Neural cell (in vitro differentiated cells): ENCODE measurements at regions not wholly inside any gene's neighbourhood (a gene's known extent, or its start where the extent isn't known, plus 50 kb on each side); places are given as distances from the start of the nearest gene placed in this dataset.

Experiments used
- H2AFZ ChIP-seq: fragments of 200-600, 300-800 bp; sonication (generic), shearing (Covaris generic); 2 replicates; pipeline ENCODE4 v1.6.0; 2014; ENCODE audit warnings: low read depth, mild to moderate bottlenecking, antibody characterized with exemption, low read length, moderate library complexity
- H3F3A ChIP-seq: fragments of 200-600 bp; shearing (Covaris generic); 2 replicates; pipeline ENCODE4 v1.6.1; 2016; ENCODE audit warnings: mild to moderate bottlenecking, moderate library complexity, mixed read lengths, antibody characterized with exemption, low read length; ENCODE audit not compliant: insufficient read depth, poor library complexity, severe bottlenecking
- H3K27ac ChIP-seq: fragments of 200-600, 300-800 bp; sonication (generic), shearing (Covaris generic); 2 replicates; pipeline ENCODE4 v1.5.1; 2014; ENCODE audit warnings: mild to moderate bottlenecking, low read length, moderate library complexity
- H3K27me3 ChIP-seq: fragments of 300-800, 200-600 bp; sonication (generic), shearing (Covaris generic); 2 replicates; pipeline ENCODE4 v1.6.0; 2014; ENCODE audit warnings: mild to moderate bottlenecking, low read depth, low read length, moderate library complexity; ENCODE audit not compliant: insufficient read depth
- H3K36me3 ChIP-seq: fragments of 300-800, 200-600 bp; sonication (generic), shearing (Covaris generic); 2 replicates; pipeline ENCODE4 v1.5.1; 2014; ENCODE audit warnings: mild to moderate bottlenecking, antibody characterized with exemption, low read length, moderate library complexity; ENCODE audit not compliant: insufficient read depth
- H3K4me2 ChIP-seq: fragments of 300-800, 200-600 bp; sonication (generic), shearing (Covaris generic); 2 replicates; pipeline ENCODE4 v1.6.0; 2014; ENCODE audit warnings: mild to moderate bottlenecking, low read length
- H3K4me3 ChIP-seq: fragments of 300-800, 200-600 bp; sonication (generic), shearing (Covaris generic); 2 replicates; pipeline ENCODE4 v1.5.1; 2014; ENCODE audit warnings: mild to moderate bottlenecking, low read length, moderate library complexity
- H3K79me2 ChIP-seq: fragments of 200-600 bp; shearing (Covaris generic); replicated peaks from 2 replicates; pipeline ENCODE4 v1.6.0; 2014; ENCODE audit warnings: mild to moderate bottlenecking, low read length, moderate library complexity; ENCODE audit not compliant: insufficient read depth
- H3K9ac ChIP-seq: fragments of 300-800, 200-600 bp; sonication (generic), shearing (Covaris generic); 2 replicates; pipeline ENCODE4 v1.6.1; 2016; ENCODE audit warnings: mild to moderate bottlenecking, low read length, mixed read lengths
- H3K9me2 ChIP-seq: fragments of 200-600 bp; shearing (Covaris generic); 2 replicates; pipeline ENCODE4 v1.6.1; 2016; ENCODE audit warnings: mild to moderate bottlenecking, low read length, mixed read lengths; ENCODE audit not compliant: insufficient read depth
- H3K9me3 ChIP-seq: fragments of 200-600, 300-800 bp; sonication (generic), shearing (Covaris generic); 2 replicates; pipeline ENCODE4 v1.6.1; 2016; ENCODE audit warnings: mild to moderate bottlenecking, mixed run types, low read length, moderate library complexity, mixed read lengths
- H4K20me1 ChIP-seq: fragments of 200-600 bp; shearing (Covaris generic); 2 replicates; pipeline ENCODE4 v1.6.1; 2016; ENCODE audit warnings: mild to moderate bottlenecking, mixed run types; ENCODE audit not compliant: insufficient read depth
- CTCF ChIP-seq: fragments of 450-650 bp; IDR thresholded peaks from 2 replicates; pipeline ENCODE4 v1.5.1; 2014; ENCODE audit warnings: antibody characterized with exemption, mild to moderate bottlenecking, moderate library complexity; ENCODE audit not compliant: poor library complexity, severe bottlenecking
- EP300 ChIP-seq: fragments of 450-650 bp; conservative IDR thresholded peaks from 2 replicates; pipeline ENCODE4 v1.6.1; 2014; ENCODE audit warnings: antibody characterized with exemption, mild to moderate bottlenecking, moderate library complexity; ENCODE audit not compliant: poor library complexity, severe bottlenecking
- EZH2 ChIP-seq: fragments of 200-600, 300-800 bp; shearing (Covaris generic), sonication (generic); IDR thresholded peaks from 2 replicates; pipeline ENCODE4 v1.6.1; 2014; ENCODE audit warnings: antibody characterized with exemption, low read length, borderline replicate concordance, mild to moderate bottlenecking; ENCODE audit not compliant: insufficient read depth, poor library complexity, severe bottlenecking
- MXI1 ChIP-seq: fragments of 450-650 bp; conservative IDR thresholded peaks from 2 replicates; pipeline ENCODE4 v1.6.1; 2014; ENCODE audit warnings: antibody characterized with exemption, mild to moderate bottlenecking; ENCODE audit not compliant: poor library complexity, severe bottlenecking
- POLR2AphosphoS5 ChIP-seq: IDR thresholded peaks from 2 replicates; pipeline ENCODE4 v1.6.1; 2012
- RAD21 ChIP-seq: fragments of 450-650 bp; conservative IDR thresholded peaks from 2 replicates; pipeline ENCODE4 v1.6.1; 2014; ENCODE audit warnings: antibody characterized with exemption, mild to moderate bottlenecking, moderate library complexity
- REST ChIP-seq: IDR thresholded peaks from 2 replicates; pipeline ENCODE4 v1.6.1; 2012; ENCODE audit warnings: borderline replicate concordance
- SMC3 ChIP-seq: fragments of 450-650 bp; conservative IDR thresholded peaks from 2 replicates; pipeline ENCODE4 v1.6.1; 2014; ENCODE audit warnings: antibody characterized with exemption, mild to moderate bottlenecking, moderate library complexity; ENCODE audit not compliant: poor library complexity
- TAF1 ChIP-seq: IDR thresholded peaks from 2 replicates; pipeline ENCODE4 v1.6.1; 2012; ENCODE audit warnings: low read depth

- Histone ChIP-seq H3K9me3 (no peaks in the 10 kb centered on the region), H3K36me3 (no peaks in the 10 kb centered on the region), H3K9me2 (no peaks in the 10 kb centered on the region), H3K4me3 (no peak overlapping the region), H2AFZ (no peak overlapping the region), H3F3A (no peaks in the 10 kb centered on the region), H3K79me2 (no peaks in the 10 kb centered on the region), H3K27ac (no peak overlapping the region), H3K27me3 (no peaks in the 10 kb centered on the region), H4K20me1 (no peaks in the 10 kb centered on the region), H3K9ac (no peak overlapping the region), H3K4me2 (no peak overlapping the region)
- no peak for TF ChIP-seq EP300
- TF ChIP-seq SMC3, result no peak
- TF ChIP-seq TAF1, result no peak
- TF ChIP-seq RAD21, result no peak
- TF ChIP-seq REST, result no peak
- TF ChIP-seq POLR2AphosphoS5, result no peak
- no peak for TF ChIP-seq MXI1
- no peak for TF ChIP-seq EZH2
- no peak for TF ChIP-seq CTCF
Measured at GRCh38 chr11:27215471-27216269, 147.3 kb downstream of the CCDC34 start.

DNA sequence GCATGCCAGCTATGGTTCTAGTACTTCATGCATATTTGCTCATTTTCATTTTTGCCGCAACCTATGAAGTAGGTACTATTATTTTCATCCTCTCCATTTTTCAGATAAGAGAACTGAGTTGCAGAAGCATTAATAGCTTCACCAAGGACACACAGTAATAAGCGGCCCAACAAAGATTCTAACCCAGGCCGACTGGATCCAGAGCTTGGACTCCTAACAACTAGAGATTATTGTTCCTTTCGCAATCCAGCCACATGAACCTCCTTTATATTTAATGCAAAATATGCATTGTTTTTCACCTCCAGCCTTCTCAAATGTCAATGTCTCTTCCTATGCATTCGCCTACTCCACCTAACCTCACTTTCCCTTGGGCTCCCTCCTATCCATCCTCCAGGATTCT lies 148.3 kb downstream of the CCDC34 start:
- Histone ChIP-seq H2AFZ (no peak overlapping the region), H3F3A (no peaks in the 10 kb centered on the region), H3K4me3 (no peak overlapping the region), H3K27me3 (no peaks in the 10 kb centered on the region), H3K27ac (no peak overlapping the region), H4K20me1 (no peaks in the 10 kb centered on the region), H3K9me3 (no peaks in the 10 kb centered on the region), H3K79me2 (no peaks in the 10 kb centered on the region), H3K9me2 (no peaks in the 10 kb centered on the region), H3K4me2 (no peak overlapping the region), H3K9ac (no peak overlapping the region), H3K36me3 (no peaks in the 10 kb centered on the region)
- TF ChIP-seq RAD21 (no peak), TAF1 (no peak), POLR2AphosphoS5 (no peak), MXI1 (no peak)
